ENCODE measurements at regions not wholly inside any gene's neighbourhood (a gene's known extent, or its start where the extent isn't known, plus 50 kb on each side); places are given as distances from the start of the nearest gene placed in this dataset.

- CTCF ChIA-PET: interaction anchor here (0.8 to 3.2 kb wide), 7 partner anchors 12 to 559 kb away, joined by 3 to 71 read pairs (median 16); partner anchors contain the start of gene CCDC71L
- TF ChIP-seq CTCF (IDR thresholded peaks at IDR 0.05 in 2 of 3, conservative IDR thresholded peaks at IDR 0.05 in 1 of 3; ENCODE audit: borderline replicate concordance in 1 of 3, insufficient read depth in 1 of 3, low read depth in 2 of 3, low read length in 2 of 3) (no peak), ZFX (IDR thresholded peaks at IDR 0.05) (no peak), CBX3 (IDR thresholded peaks at IDR 0.05; ENCODE audit: low read depth) (no peak), EGR1 (IDR thresholded peaks at IDR 0.05; ENCODE audit: low read depth) (no peak), ATF3 (IDR thresholded peaks at IDR 0.05) (no peak), SRF (IDR thresholded peaks at IDR 0.05; ENCODE audit: low read depth) (no peak), SIN3A (IDR thresholded peaks at IDR 0.05; ENCODE audit: low read depth) (no peak), TCF7L2 (IDR thresholded peaks at IDR 0.05; ENCODE audit: borderline replicate concordance, extremely low read depth, insufficient read depth, insufficient read length) (no peak), EZH2phosphoT487 (IDR thresholded peaks at IDR 0.05; ENCODE audit: borderline replicate concordance) (no peak), YY1 (IDR thresholded peaks at IDR 0.05; ENCODE audit: extremely low read depth, insufficient replicate concordance, low read depth, low read length) (no peak), POLR2A (IDR thresholded peaks at IDR 0.05; ENCODE audit: borderline replicate concordance, extremely low read depth, insufficient read depth, insufficient read length) (no peak)
- no peaks in the 10 kb centered on the region for H3K79me2 ChIP-seq (ENCODE audit: insufficient read depth, low read length)
- H3K4me2 ChIP-seq (ENCODE audit: low read length): no peak overlapping the region
- intact Hi-C loops (cut with micrococcal nuclease): loop anchor here (1.0 to 5.0 kb wide), 4 partner anchors 75 to 559 kb away; no protein-coding TSS in a partner anchor
- no peak overlapping the region for H3K9ac ChIP-seq (ENCODE audit: low read length)
- no peaks in the 10 kb centered on the region for H3K36me3 ChIP-seq (ENCODE audit: control insufficient read depth in 1 of 2, insufficient read depth in 2 of 2, low read length in 2 of 2)
- RAD21 ChIA-PET (ENCODE audit: low non-redundant PET in 1 of 2, low total read pairs in 2 of 2, uncharacterized antibody in 2 of 2, unreplicated experiment in 2 of 2): interaction anchor here (1.0 to 1.7 kb wide), 3 partner anchors 193 to 559 kb away, joined by 3 to 6 read pairs (median 3); no protein-coding TSS in a partner anchor
- H3K4me3 ChIP-seq (replicated peaks in 1 of 2; ENCODE audit: low read depth in 1 of 2, low read length in 2 of 2): no peak overlapping the region
- no peak overlapping the region for H3K27ac ChIP-seq (ENCODE audit: low read depth, low read length)
- H3K4me1 ChIP-seq (ENCODE audit: control insufficient read depth in 1 of 2, insufficient read depth in 2 of 2, low read length in 2 of 2): peaks cover 0 to 12% of the 10 kb centered on the region in 2 experiments; a peak in 2 of 4 replicates
- peak overlapping the region; percentile 86 for H2AFZ ChIP-seq (ENCODE audit: low read depth, low read length, poor library complexity, severe bottlenecking)
- no peaks in the 10 kb centered on the region for H3K9me2 ChIP-seq (ENCODE audit: insufficient read depth)
- BruUV-seq (replicated peaks): no TSS peak
- no peaks in the 10 kb centered on the region for H3K9me3 ChIP-seq (ENCODE audit: control insufficient read depth in 1 of 2, insufficient read depth in 1 of 2, low read depth in 1 of 2, low read length in 2 of 2)
- no peaks in the 10 kb centered on the region for H3K27me3 ChIP-seq (ENCODE audit: insufficient read depth, low read length)
- DNase-seq (ENCODE audit: low read depth, low spot score) (no peak), ATAC-seq (no peak)
- no peaks in the 10 kb centered on the region for H4K20me1 ChIP-seq (ENCODE audit: insufficient read depth)
- POLR2A ChIA-PET: interaction anchor here (1.9 kb wide), 1 partner anchor 193 kb away, joined by 4 read pairs; no protein-coding TSS in a partner anchor
Measured at GRCh38 chr7:106735637-106736036, 74.7 kb upstream of the CCDC71L start.
